ENCODE measurements at regions not wholly inside any gene's neighbourhood (a gene's known extent, or its start where the extent isn't known, plus 50 kb on each side); places are given as distances from the start of the nearest gene placed in this dataset.

DNA sequence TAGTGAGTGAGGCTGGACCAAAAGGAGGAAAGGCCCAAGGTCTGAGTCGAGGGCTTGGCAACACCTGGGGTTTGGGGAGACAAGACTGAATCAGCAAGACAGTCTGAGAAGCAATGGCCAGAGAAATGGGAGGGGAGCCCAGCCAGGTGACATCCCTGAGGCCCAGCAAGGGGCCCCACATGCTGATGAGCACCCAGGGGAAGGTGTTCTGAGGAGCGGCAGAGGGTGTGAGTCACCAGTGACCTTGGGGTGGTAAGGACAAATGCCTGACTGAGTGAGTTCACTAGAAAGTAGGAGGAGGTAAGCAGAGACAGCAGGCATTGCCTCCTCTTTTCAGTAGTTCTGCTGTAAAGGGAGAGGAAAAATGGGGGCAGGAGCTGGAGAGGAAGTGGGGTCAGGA is 192.4 kb upstream of the GALNT2 start:
- TF ChIP-seq CTCF (IDR thresholded peaks at IDR 0.05; ENCODE audit: insufficient read depth, low read length) (no peak), POLR2AphosphoS5 (IDR thresholded peaks at IDR 0.05; ENCODE audit: low read depth) (no peak), SPI1 (IDR thresholded peaks at IDR 0.05; ENCODE audit: borderline replicate concordance, low read depth) (no peak), GABPA (IDR thresholded peaks at IDR 0.05; ENCODE audit: low read depth) (no peak)
- TF ChIP-seq, protein P1, sequence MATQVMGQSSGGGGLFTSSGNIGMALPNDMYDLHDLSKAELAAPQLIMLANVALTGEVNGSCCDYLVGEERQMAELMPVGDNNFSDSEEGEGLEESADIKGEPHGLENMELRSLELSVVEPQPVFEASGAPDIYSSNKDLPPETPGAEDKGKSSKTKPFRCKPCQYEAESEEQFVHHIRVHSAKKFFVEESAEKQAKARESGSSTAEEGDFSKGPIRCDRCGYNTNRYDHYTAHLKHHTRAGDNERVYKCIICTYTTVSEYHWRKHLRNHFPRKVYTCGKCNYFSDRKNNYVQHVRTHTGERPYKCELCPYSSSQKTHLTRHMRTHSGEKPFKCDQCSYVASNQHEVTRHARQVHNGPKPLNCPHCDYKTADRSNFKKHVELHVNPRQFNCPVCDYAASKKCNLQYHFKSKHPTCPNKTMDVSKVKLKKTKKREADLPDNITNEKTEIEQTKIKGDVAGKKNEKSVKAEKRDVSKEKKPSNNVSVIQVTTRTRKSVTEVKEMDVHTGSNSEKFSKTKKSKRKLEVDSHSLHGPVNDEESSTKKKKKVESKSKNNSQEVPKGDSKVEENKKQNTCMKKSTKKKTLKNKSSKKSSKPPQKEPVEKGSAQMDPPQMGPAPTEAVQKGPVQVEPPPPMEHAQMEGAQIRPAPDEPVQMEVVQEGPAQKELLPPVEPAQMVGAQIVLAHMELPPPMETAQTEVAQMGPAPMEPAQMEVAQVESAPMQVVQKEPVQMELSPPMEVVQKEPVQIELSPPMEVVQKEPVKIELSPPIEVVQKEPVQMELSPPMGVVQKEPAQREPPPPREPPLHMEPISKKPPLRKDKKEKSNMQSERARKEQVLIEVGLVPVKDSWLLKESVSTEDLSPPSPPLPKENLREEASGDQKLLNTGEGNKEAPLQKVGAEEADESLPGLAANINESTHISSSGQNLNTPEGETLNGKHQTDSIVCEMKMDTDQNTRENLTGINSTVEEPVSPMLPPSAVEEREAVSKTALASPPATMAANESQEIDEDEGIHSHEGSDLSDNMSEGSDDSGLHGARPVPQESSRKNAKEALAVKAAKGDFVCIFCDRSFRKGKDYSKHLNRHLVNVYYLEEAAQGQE (IDR thresholded peaks at IDR 0.05; ENCODE audit: insufficient replicate concordance, low read depth) = no peak
- H3K27ac ChIP-seq (replicated peaks) = no peak overlapping the region

GRCh38 chr1:229875086-229875485 is 192.0 kb upstream of the GALNT2 start:
- no peak for DNase-seq (ENCODE audit: low read depth in 1 of 2, low spot score in 1 of 2)
- TF ChIP-seq, protein P1 (IDR thresholded peaks at IDR 0.05; ENCODE audit: insufficient replicate concordance, low read depth) = no peak
- TF ChIP-seq SPI1 (IDR thresholded peaks at IDR 0.05; ENCODE audit: borderline replicate concordance, low read depth) (no peak), CTCF (IDR thresholded peaks at IDR 0.05; ENCODE audit: insufficient read depth, low read length) (no peak), GABPA (IDR thresholded peaks at IDR 0.05; ENCODE audit: low read depth) (no peak), POLR2AphosphoS5 (IDR thresholded peaks at IDR 0.05; ENCODE audit: low read depth) (no peak)
- H3K27me3 ChIP-seq (ENCODE audit: insufficient read depth, poor library complexity, severe bottlenecking) = peaks cover 3% of the 10 kb centered on the region
- H3K4me3 ChIP-seq (replicated peaks; ENCODE audit: insufficient read depth, low read length) = no peak overlapping the region
- H3K27ac ChIP-seq (replicated peaks) = no peak overlapping the region

More for the DNA sequence above, 192.4 kb upstream of the GALNT2 start:
- no peak for DNase-seq (ENCODE audit: low read depth in 1 of 2, low spot score in 1 of 2)
- H3K27me3 ChIP-seq (ENCODE audit: insufficient read depth, poor library complexity, severe bottlenecking) = peaks cover 3% of the 10 kb centered on the region
- H3K4me3 ChIP-seq (replicated peaks; ENCODE audit: insufficient read depth, low read length) = no peak overlapping the region

DNA sequence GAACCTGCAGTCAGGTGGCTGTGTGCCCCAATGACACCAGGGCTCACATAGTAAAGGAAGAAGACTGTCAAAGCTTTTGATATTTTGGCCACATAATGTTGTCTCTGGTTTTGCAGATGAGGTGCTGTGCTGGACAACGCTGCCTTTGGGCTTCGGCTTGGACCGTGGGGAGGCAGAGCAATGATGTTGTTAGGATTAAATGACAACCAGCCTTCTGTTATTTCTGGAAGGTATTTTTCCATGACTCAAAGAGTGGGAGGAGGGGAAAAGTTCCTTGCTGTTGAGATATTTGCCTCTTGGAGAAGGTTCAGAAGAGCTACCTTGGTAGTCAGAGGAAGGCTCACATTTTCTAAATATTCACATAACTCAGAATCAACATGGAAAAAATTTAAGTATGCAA is 187.3 kb upstream of the GALNT2 start:
- no peak for DNase-seq (ENCODE audit: low read depth in 1 of 2, low spot score in 1 of 2)
- Histone ChIP-seq H3K27me3 (ENCODE audit: insufficient read depth, poor library complexity, severe bottlenecking) (peaks cover 3% of the 10 kb centered on the region), H3K4me3 (replicated peaks; ENCODE audit: insufficient read depth, low read length) (no peak overlapping the region), H3K27ac (replicated peaks) (no peak overlapping the region)
- TF ChIP-seq, protein P1 (IDR thresholded peaks at IDR 0.05; ENCODE audit: insufficient replicate concordance, low read depth) = no peak
- TF ChIP-seq CTCF (IDR thresholded peaks at IDR 0.05; ENCODE audit: insufficient read depth, low read length) (no peak), SPI1 (IDR thresholded peaks at IDR 0.05; ENCODE audit: borderline replicate concordance, low read depth) (no peak), POLR2AphosphoS5 (IDR thresholded peaks at IDR 0.05; ENCODE audit: low read depth) (no peak), GABPA (IDR thresholded peaks at IDR 0.05; ENCODE audit: low read depth) (no peak)

Measured in HL-60 (cell line).